B cell (primary cell): ENCODE measurements at regions not wholly inside any gene's neighbourhood (a gene's known extent, or its start where the extent isn't known, plus 50 kb on each side); places are given as distances from the start of the nearest gene placed in this dataset.

ENCODE experiments used
- EZH2 ChIP-seq: IDR thresholded peaks from 2 replicates; pipeline ENCODE4 v1.6.1; 2012; ENCODE audit warnings: borderline replicate concordance, low read depth, mild to moderate bottlenecking, moderate library complexity, low read length; ENCODE audit not compliant: insufficient read depth, poor library complexity, severe bottlenecking
- TF ChIP-seq, protein P1 (sequence below): fragments of 200-600 bp; IDR thresholded peaks from one replicate; pipeline ENCODE4 v1.8.0; 2022; ENCODE audit warnings: antibody characterized with exemption, mild to moderate bottlenecking

DNA sequence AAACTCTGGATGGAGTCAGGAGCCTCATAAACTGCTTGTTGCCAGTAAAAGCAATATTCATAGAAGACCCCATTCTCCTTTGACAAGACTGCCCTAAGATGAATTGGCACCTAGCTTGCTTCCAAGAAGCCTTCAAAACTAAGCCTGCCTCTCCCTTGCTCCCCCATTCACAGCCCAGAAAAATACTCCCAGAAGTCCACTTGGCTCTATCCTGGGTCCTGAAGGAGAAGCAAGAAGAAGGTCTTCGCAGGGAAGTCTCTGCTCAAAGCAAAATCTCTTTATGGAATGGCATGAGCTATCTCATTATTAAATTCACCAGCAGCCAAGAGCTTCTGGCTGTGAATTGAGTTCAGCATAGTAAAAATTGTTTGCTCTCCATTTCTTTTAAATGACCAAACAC is 230.2 kb upstream of the ARRDC4 start:
- TF ChIP-seq, protein P1, sequence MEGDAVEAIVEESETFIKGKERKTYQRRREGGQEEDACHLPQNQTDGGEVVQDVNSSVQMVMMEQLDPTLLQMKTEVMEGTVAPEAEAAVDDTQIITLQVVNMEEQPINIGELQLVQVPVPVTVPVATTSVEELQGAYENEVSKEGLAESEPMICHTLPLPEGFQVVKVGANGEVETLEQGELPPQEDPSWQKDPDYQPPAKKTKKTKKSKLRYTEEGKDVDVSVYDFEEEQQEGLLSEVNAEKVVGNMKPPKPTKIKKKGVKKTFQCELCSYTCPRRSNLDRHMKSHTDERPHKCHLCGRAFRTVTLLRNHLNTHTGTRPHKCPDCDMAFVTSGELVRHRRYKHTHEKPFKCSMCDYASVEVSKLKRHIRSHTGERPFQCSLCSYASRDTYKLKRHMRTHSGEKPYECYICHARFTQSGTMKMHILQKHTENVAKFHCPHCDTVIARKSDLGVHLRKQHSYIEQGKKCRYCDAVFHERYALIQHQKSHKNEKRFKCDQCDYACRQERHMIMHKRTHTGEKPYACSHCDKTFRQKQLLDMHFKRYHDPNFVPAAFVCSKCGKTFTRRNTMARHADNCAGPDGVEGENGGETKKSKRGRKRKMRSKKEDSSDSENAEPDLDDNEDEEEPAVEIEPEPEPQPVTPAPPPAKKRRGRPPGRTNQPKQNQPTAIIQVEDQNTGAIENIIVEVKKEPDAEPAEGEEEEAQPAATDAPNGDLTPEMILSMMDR = no peak
- no peak for TF ChIP-seq EZH2
